Hippocampal formation (tissue), 2 donors: ENCODE measurements at regions not wholly inside any gene's neighbourhood (a gene's known extent, or its start where the extent isn't known, plus 50 kb on each side); places are given as distances from the start of the nearest gene placed in this dataset.

ENCODE experiments used
- DNase-seq, 2 donors: peaks; one replicate each; lab custom pipeline; 2025; lab: John Stamatoyannopoulos, UW

GRCh38 chr3:23746441-23746840 lies 59.3 kb upstream of the UBE2E1 start:
- no peak for DNase-seq

GRCh38 chr3:23747841-23748240 lies 57.9 kb upstream of the UBE2E1 start:
- no peak for DNase-seq

GRCh38 chr3:23748398-23749110 lies 57.2 kb upstream of the UBE2E1 start:
- DNase-seq: no peak

- DNase-seq: no peak
These were observed 56.1 kb upstream of the UBE2E1 start for GRCh38 chr3:23749609-23750008.

- no peak for DNase-seq
These were observed 55.1 kb upstream of the UBE2E1 start for GRCh38 chr3:23750573-23751210.

- DNase-seq: no peak
These were observed 54.5 kb upstream of the UBE2E1 start for GRCh38 chr3:23751212-23751723.

- DNase-seq: no peak
These were observed 53.6 kb upstream of the UBE2E1 start for GRCh38 chr3:23752126-23752525.

GRCh38 chr3:23754215-23754614 lies 51.5 kb upstream of the UBE2E1 start:
- no peak for DNase-seq
